Lower lobe of right lung (tissue), 2 donors: ENCODE measurements at regions not wholly inside any gene's neighbourhood (a gene's known extent, or its start where the extent isn't known, plus 50 kb on each side); places are given as distances from the start of the nearest gene placed in this dataset.
"Not testable (repeated sequence)": the region's sequence is repeated elsewhere in the genome, so short reads cannot be mapped to it uniquely, and the experiment has no call there.

Experiments
- ATAC-seq, 2 donors: fragments of 200-7000 bp; cut with Tn5 transposase; one replicate each; pipeline ENCODE4 v1.9.1; 2020 to 2022; ENCODE audit warnings: mild to moderate bottlenecking in 2 of 2, moderate library complexity in 2 of 2
- DNase-seq: peaks from one replicate; pipeline ENCODE4 v3.0.0-alpha.2; 2020
- H3K27ac ChIP-seq: fragments of 200-600 bp; one replicate; pipeline ENCODE4 v1.8.0; 2022
- H3K27me3 ChIP-seq: fragments of 200-600 bp; one replicate; pipeline ENCODE4 v1.8.0; 2022; ENCODE audit warnings: low read depth
- H3K36me3 ChIP-seq: fragments of 200-600 bp; one replicate; pipeline ENCODE4 v1.8.0; 2022; ENCODE audit warnings: mild to moderate bottlenecking
- H3K4me1 ChIP-seq: fragments of 200-600 bp; one replicate; pipeline ENCODE4 v1.8.0; 2022
- H3K4me3 ChIP-seq: fragments of 200-600 bp; one replicate; pipeline ENCODE4 v1.8.0; 2022; ENCODE audit warnings: mild to moderate bottlenecking
- H3K9me3 ChIP-seq: fragments of 200-600 bp; one replicate; pipeline ENCODE4 v1.8.0; 2022
- CTCF ChIP-seq: fragments of 200-600 bp; IDR thresholded peaks from one replicate; pipeline ENCODE4 v1.8.0; 2022; ENCODE audit warnings: antibody characterized with exemption, mild to moderate bottlenecking
- intact Hi-C: fragments of 100-400 bp; cut with DNase I; formaldehyde crosslinking; loops from one replicate; pipeline ENCODE4 v1.11.0; 2022
- donor health status: DM: no; HTN: yes; CAD: no; lungs with severe emphysema.

- Histone ChIP-seq H3K27me3 (no peaks in the 10 kb centered on the region), H3K4me3 (no peak overlapping the region), H3K4me1 (no peaks in the 10 kb centered on the region), H3K9me3 (no peaks in the 10 kb centered on the region), H3K36me3 (no peaks in the 10 kb centered on the region), H3K27ac (no peak overlapping the region)
- no peak for TF ChIP-seq CTCF
- no peak for DNase-seq
- ATAC-seq: no peak
- intact Hi-C loops: no loop called here
Measured at GRCh38 chr21:27975514-27975913, 1008.6 kb upstream of the ADAMTS5 start.

DNA sequence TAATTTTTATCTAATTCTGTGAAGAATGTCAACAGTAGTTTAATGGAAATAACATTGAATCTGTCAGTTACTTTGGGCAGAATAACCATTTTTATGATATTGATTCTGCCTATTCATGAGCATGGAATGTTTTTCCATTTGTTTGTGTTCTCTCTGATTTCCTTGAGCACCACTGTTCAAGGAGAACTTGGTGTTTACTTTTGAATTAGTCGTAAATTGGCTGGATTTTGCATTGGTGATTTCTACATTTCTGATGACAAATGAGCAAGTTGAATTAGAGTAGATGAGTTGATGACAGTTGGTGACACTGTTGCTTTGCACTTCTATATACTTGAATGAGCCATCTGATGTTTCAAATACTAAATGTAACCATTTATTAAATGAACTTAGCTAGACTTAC, 1007.3 kb upstream of the ADAMTS5 start:
- H3K36me3 ChIP-seq, DNase-seq, H3K9me3 ChIP-seq, H3K4me1 ChIP-seq, intact Hi-C loops, H3K4me3 ChIP-seq, H3K27ac ChIP-seq, H3K27me3 ChIP-seq, ATAC-seq: not testable (repeated sequence)

DNA sequence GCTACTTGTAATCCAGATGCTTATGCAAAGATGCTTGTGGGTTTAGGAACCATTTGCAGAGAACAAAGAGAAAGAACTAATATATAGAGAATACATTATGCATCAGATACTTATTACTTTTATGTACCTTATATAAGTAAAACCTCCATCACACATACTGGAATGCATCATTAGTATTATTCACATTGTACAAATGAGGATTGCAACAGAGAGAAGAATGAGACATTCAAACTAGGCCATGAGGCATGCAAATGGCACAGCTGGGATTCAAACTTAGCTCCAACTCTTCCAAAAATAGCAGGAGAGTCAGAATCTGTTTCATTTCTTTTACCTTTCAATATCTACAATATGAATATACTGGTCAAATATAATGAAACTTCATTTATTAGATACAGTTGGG, 1001.4 kb upstream of the ADAMTS5 start:
- H3K4me1 ChIP-seq, H3K9me3 ChIP-seq, H3K36me3 ChIP-seq, H3K4me3 ChIP-seq, DNase-seq, ATAC-seq, H3K27me3 ChIP-seq, H3K27ac ChIP-seq, intact Hi-C loops: not testable (repeated sequence)

GRCh38 chr21:27954543-27955165, 987.8 kb upstream of the ADAMTS5 start:
- intact Hi-C loops: no loop called here
- no peak for DNase-seq
- Histone ChIP-seq H3K27me3 (no peaks in the 10 kb centered on the region), H3K4me1 (no peaks in the 10 kb centered on the region), H3K9me3 (no peaks in the 10 kb centered on the region), H3K4me3 (no peak overlapping the region), H3K27ac (no peak overlapping the region), H3K36me3 (no peaks in the 10 kb centered on the region)
- no peak for TF ChIP-seq CTCF
- no peak for ATAC-seq

GRCh38 chr21:27953340-27954045, 986.6 kb upstream of the ADAMTS5 start:
- intact Hi-C loops: no loop called here
- DNase-seq (no peak), ATAC-seq (peak; percentile 72 to 90)
- no peaks in the 10 kb centered on the region for H3K4me1 ChIP-seq
- no peak overlapping the region for H3K4me3 ChIP-seq
- no peak overlapping the region for H3K27ac ChIP-seq
- H3K36me3 ChIP-seq: no peaks in the 10 kb centered on the region
- no peaks in the 10 kb centered on the region for H3K9me3 ChIP-seq
- no peak for TF ChIP-seq CTCF
- no peaks in the 10 kb centered on the region for H3K27me3 ChIP-seq

DNA sequence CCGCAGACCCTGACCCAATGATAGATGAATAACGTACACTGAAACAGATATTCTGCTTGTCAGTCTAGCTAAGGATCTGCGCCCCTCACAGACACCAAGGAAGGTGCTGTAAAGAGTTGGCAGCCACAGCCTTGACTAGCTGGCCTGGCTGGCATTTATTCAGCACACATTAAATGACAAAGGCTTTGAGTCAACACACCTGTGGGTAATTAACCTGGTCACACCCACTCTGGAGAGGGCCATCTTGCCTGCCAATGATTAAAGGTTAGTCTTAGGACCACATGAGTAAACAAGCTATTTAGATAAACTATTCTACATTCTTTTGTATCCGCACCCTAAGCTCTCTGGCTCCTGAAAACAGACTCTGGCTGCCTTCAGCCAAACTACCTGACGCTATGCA, 982.2 kb upstream of the ADAMTS5 start:
- H3K27me3 ChIP-seq, H3K9me3 ChIP-seq, intact Hi-C loops, H3K4me3 ChIP-seq, H3K4me1 ChIP-seq, H3K36me3 ChIP-seq, H3K27ac ChIP-seq, DNase-seq, ATAC-seq: not testable (repeated sequence)

DNA sequence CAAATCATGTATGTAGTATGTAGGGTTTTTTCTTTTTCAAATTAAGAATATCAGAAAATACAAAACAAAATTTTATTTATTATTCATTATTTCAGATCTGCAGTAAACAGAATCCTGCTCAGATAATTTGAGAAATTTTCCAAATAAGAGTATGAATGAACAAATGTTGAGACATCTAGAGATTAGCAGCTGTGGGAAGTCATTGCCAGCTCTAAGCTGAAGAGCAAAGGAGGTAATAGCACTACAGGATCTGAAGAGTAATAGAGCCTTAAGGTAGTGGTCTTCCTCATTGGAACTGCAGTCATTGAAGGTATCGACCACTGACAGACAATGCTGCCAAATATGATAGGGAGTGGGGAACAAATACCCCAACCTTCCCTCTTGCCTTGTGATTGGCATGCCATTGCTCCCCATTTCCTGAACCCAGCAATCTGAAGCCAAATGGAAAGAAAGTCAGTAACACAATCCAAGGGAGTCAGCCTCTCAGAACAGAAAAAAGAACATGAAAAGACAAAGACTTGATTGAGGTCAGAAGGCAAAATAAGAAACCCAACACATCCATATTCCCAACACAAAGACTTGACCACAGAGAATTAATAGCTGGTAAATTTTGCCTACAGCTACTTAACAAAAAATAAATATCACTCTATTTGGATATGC, 963.4 kb upstream of the ADAMTS5 start:
- H3K9me3 ChIP-seq, H3K4me3 ChIP-seq, ATAC-seq, H3K27me3 ChIP-seq, H3K4me1 ChIP-seq, H3K36me3 ChIP-seq, intact Hi-C loops, DNase-seq, H3K27ac ChIP-seq: not testable (repeated sequence)

GRCh38 chr21:27929179-27929578, 962.3 kb upstream of the ADAMTS5 start:
- H3K36me3 ChIP-seq, intact Hi-C loops, H3K9me3 ChIP-seq, ATAC-seq, H3K4me1 ChIP-seq, H3K4me3 ChIP-seq, DNase-seq, H3K27me3 ChIP-seq, H3K27ac ChIP-seq: not testable (repeated sequence)

DNA sequence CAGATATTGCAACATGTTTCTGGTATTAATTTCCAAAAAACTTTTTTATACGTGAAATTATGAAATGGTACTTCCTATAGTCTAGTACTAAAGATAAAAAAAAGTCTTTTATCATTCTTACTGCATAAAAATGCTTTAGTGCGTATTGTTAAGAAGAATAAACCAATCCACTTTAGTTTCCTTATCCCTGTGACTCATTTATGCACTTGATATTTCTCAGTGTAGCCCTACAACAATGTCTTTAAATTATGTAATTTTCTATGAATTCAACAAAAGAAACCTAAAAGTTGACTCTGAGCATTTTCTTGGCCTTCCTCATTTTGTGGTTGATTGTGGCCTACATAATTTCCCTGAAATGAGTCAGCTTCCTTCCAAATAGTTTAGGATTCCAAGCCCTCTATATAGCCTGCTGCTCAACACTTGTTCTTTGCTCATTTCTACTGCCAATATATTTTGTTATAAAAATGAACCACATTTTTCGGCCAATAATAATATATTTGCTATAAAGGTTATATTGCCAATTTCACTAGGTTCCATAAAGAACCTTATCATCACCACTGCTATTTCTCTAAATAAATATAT, 961.7 kb upstream of the ADAMTS5 start:
- H3K4me3 ChIP-seq, intact Hi-C loops, H3K4me1 ChIP-seq, H3K27me3 ChIP-seq, H3K9me3 ChIP-seq, DNase-seq, H3K27ac ChIP-seq, H3K36me3 ChIP-seq: not testable (repeated sequence)
- ATAC-seq: peak in 1 of 2 donors; percentile 41

GRCh38 chr21:27921421-27921820, 954.5 kb upstream of the ADAMTS5 start:
- H3K9me3 ChIP-seq, DNase-seq, intact Hi-C loops, H3K27me3 ChIP-seq, ATAC-seq, H3K4me3 ChIP-seq, H3K27ac ChIP-seq, H3K36me3 ChIP-seq, H3K4me1 ChIP-seq: not testable (repeated sequence)
